NB4 (cell line): ENCODE measurements at regions not wholly inside any gene's neighbourhood (a gene's known extent, or its start where the extent isn't known, plus 50 kb on each side); places are given as distances from the start of the nearest gene placed in this dataset.

ENCODE experiments used
- DNase-seq: peaks from one replicate; pipeline ENCODE4 v3.0.0; 2010; ENCODE audit warnings: low read depth
- H3K4me3 ChIP-seq: one replicate; pipeline ENCODE4 v1.5.1; 2011; ENCODE audit warnings: mild to moderate bottlenecking, low read depth, low read length, moderate library complexity
- MAX ChIP-seq: IDR thresholded peaks from 2 replicates; pipeline ENCODE4 v1.6.1; 2011; ENCODE audit warnings: low read depth, low read length
- MYC ChIP-seq: IDR thresholded peaks from 2 replicates; pipeline ENCODE4 v1.6.1; 2011; ENCODE audit warnings: low read depth, low read length
- POLR2A ChIP-seq: IDR thresholded peaks from 2 replicates; pipeline ENCODE4 v1.6.1; 2011; ENCODE audit warnings: mild to moderate bottlenecking; ENCODE audit not compliant: insufficient read length; ENCODE audit errors: extremely low read depth
- TF ChIP-seq, protein P1 (sequence below): IDR thresholded peaks from one replicate; pipeline ENCODE4 v1.5.1; 2012; ENCODE audit warnings: low read depth, low read length

GRCh38 chr2:199575416-199575815, 117.7 kb upstream of the SATB2 start:
- DNase-seq, result no peak
- no peak overlapping the region for H3K4me3 ChIP-seq
- TF ChIP-seq MAX (no peak), MYC (no peak), POLR2A (no peak)
- TF ChIP-seq, protein P1, sequence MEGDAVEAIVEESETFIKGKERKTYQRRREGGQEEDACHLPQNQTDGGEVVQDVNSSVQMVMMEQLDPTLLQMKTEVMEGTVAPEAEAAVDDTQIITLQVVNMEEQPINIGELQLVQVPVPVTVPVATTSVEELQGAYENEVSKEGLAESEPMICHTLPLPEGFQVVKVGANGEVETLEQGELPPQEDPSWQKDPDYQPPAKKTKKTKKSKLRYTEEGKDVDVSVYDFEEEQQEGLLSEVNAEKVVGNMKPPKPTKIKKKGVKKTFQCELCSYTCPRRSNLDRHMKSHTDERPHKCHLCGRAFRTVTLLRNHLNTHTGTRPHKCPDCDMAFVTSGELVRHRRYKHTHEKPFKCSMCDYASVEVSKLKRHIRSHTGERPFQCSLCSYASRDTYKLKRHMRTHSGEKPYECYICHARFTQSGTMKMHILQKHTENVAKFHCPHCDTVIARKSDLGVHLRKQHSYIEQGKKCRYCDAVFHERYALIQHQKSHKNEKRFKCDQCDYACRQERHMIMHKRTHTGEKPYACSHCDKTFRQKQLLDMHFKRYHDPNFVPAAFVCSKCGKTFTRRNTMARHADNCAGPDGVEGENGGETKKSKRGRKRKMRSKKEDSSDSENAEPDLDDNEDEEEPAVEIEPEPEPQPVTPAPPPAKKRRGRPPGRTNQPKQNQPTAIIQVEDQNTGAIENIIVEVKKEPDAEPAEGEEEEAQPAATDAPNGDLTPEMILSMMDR, result no peak

GRCh38 chr2:199572571-199572970, 114.8 kb upstream of the SATB2 start:
- DNase-seq, result no peak
- no peak overlapping the region for H3K4me3 ChIP-seq
- no peak for TF ChIP-seq POLR2A
- TF ChIP-seq MYC, result no peak
- TF ChIP-seq MAX, result no peak
- TF ChIP-seq, protein P1, result no peak

DNA sequence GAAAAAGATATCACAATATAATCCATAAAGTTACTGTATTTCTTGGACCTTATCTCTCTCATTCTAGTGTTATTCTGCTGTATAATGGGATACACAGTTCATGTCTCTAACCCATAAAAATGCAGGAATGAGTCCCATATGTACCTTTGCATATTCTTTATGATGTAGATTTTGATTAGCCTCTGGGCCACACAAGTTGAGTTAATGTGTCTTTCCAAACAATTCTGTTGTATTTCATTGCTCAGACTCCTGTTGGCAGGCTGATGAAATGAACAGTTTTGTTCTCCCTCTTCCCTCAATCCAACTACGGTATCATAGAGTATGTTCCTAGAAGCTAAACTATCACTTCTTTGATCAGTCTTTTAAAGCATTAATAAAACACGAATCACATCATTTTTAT, 113.2 kb upstream of the SATB2 start:
- no peak for DNase-seq
- TF ChIP-seq MYC, result no peak
- no peak overlapping the region for H3K4me3 ChIP-seq

DNA sequence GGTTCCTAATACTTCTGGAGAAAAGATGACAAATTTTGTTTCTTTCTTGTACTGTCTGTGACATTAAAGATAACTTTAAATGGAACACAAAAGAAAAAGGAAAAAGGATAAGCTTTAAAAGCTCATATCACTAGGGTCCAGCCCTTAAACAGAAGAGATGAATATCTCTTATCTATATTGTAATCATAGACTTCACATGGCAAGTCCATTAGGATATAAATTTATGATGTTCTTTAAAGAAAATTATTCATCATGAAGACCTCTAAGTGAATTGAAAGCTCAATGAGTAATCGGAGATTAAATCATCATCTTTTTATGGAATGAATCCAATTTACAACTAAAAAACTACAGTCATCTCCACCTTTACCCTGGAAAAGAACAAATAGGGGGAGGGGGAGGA, 111.6 kb upstream of the SATB2 start:
- H3K4me3 ChIP-seq, result no peak overlapping the region
- no peak for DNase-seq
- TF ChIP-seq MAX (no peak), POLR2A (no peak), MYC (no peak)
- TF ChIP-seq, protein P1, result no peak

DNA sequence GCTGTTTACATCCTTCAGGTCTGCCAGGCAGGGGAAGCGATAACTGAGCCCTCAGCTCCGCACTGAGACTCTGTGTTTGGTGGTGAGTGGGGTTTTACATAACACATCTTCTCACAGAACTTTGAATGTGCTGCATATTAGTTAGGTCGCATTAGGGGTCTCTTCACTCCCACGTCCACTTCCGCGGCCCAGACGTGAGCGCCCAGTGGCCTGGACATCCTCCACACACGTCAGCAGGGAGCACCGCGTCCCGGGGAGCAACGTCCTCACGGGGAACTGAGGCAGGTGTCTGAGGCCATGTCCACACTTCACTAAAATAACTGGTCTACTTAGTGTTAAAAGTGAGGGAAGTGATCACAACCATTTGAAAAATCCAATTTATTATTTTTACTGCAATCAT, 100.4 kb upstream of the SATB2 start:
- TF ChIP-seq, protein P1, result no peak
- TF ChIP-seq MAX (no peak), MYC (no peak), POLR2A (no peak)
- H3K4me3 ChIP-seq, result no peak overlapping the region
- no peak for DNase-seq

GRCh38 chr2:199556527-199557285, 99.0 kb upstream of the SATB2 start:
- no peak overlapping the region for H3K4me3 ChIP-seq
- DNase-seq, result no peak
- TF ChIP-seq MYC (no peak), MAX (no peak), POLR2A (no peak)
- TF ChIP-seq, protein P1, result no peak
